Testis (tissue), 2 donors: ENCODE measurements at regions not wholly inside any gene's neighbourhood (a gene's known extent, or its start where the extent isn't known, plus 50 kb on each side); places are given as distances from the start of the nearest gene placed in this dataset.

Source experiments
- DNase-seq: peaks from one replicate; pipeline ENCODE4 v3.0.0-alpha.2; 2019
- H3K27ac ChIP-seq, 2 donors: fragments of 200-600 bp; sonication (generic); one replicate each; pipeline ENCODE4 v1.5.1; 2019
- H3K27me3 ChIP-seq: fragments of 200-600 bp; sonication (generic); one replicate; pipeline ENCODE4 v1.5.1; 2019
- H3K36me3 ChIP-seq: fragments of 200-600 bp; sonication (generic); one replicate; pipeline ENCODE4 v1.5.1; 2017; ENCODE audit warnings: low read depth; ENCODE audit errors: missing control alignments
- H3K4me1 ChIP-seq: fragments of 200-600 bp; sonication (generic); one replicate; pipeline ENCODE4 v1.5.1; 2019
- H3K4me3 ChIP-seq, 2 donors: fragments of 200-600 bp; sonication (generic); one replicate each; pipeline ENCODE4 v1.5.1; 2017 to 2019
- H3K9me3 ChIP-seq: fragments of 200-600 bp; sonication (generic); one replicate; pipeline ENCODE4 v1.5.1; 2017
- POLR2A ChIP-seq: fragments of 450-650 bp; IDR thresholded peaks from one replicate; pipeline ENCODE4 v1.6.1; 2017; ENCODE audit warnings: antibody characterized with exemption, mild to moderate bottlenecking, moderate library complexity
- WGBS, 2 donors: methylation state at CpG; one replicate each; pipeline ENCODE4 v1.1.5; 2018; 5-methylcytosine and 5-hydroxymethylcytosine counted together
- intact Hi-C: fragments of 100-400 bp; cut with DNase I; formaldehyde crosslinking; loops from one replicate; pipeline ENCODE4 v1.15.1; 2023; ENCODE audit warnings: low total_unique reads
- TF ChIP-seq, protein P1 (sequence below), 3 experiments: fragments of 450-650 bp in 2 of 3; fragments of 200-600 bp in 1 of 3; sonication (generic) in 1 of 3; IDR thresholded peaks; one replicate each; pipeline ENCODE4 v1.5.1; 2016 to 2019; ENCODE audit warnings: antibody characterized with exemption in 3 of 3, mild to moderate bottlenecking in 2 of 3, moderate library complexity in 1 of 3

DNA sequence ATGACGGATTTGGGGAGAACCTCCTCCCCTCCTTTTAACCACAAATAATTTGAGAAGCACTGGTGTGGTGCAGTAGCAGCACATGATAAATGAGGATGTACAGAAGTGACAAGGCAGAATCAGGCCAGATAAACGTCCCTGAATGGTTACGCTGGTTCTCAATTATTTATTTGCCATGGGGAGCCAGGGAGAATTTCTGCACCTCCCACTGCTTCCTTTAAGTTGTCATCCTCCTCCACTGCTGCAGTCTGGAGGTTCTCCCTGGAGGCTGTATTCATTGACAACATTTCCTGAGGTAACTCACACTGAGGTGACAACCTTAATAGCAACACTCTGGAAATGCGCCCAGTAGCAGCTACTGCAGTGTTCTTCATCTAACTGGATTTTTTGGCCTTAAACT is 308.9 kb upstream of the SLITRK1 start:
- no peaks in the 10 kb centered on the region for H3K27me3 ChIP-seq
- no peaks in the 10 kb centered on the region for H3K4me1 ChIP-seq
- DNase-seq: no peak
- H3K27ac ChIP-seq: no peak overlapping the region
- H3K4me3 ChIP-seq: no peak overlapping the region
- TF ChIP-seq POLR2A: no peak
- TF ChIP-seq, protein P1, sequence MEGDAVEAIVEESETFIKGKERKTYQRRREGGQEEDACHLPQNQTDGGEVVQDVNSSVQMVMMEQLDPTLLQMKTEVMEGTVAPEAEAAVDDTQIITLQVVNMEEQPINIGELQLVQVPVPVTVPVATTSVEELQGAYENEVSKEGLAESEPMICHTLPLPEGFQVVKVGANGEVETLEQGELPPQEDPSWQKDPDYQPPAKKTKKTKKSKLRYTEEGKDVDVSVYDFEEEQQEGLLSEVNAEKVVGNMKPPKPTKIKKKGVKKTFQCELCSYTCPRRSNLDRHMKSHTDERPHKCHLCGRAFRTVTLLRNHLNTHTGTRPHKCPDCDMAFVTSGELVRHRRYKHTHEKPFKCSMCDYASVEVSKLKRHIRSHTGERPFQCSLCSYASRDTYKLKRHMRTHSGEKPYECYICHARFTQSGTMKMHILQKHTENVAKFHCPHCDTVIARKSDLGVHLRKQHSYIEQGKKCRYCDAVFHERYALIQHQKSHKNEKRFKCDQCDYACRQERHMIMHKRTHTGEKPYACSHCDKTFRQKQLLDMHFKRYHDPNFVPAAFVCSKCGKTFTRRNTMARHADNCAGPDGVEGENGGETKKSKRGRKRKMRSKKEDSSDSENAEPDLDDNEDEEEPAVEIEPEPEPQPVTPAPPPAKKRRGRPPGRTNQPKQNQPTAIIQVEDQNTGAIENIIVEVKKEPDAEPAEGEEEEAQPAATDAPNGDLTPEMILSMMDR (IDR thresholded peaks at IDR 0.05): no peak
- H3K9me3 ChIP-seq: no peaks in the 10 kb centered on the region
- no peaks in the 10 kb centered on the region for H3K36me3 ChIP-seq
- intact Hi-C loops: no loop called here
- 73 to 80% methylated on average over 4 of the region's 4 CpGs for WGBS, 2 donors

DNA sequence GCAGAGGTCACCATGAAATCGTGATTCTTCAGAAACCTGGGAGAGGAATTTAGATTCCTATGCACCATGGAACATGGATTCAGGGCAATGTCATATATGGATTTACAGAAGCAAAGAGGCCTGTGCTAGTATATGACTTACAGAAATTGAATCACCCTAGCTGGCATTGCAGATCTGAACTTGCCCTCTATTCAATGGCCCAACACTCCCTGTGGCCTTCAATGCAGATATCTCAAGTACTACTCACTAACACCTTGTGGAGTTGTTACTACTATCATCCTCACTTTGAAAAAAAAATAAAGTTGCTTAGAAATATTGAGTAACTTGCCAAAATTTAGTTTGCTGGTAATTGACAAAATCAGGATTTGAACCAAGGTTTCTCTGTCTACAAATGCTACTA is 305.4 kb upstream of the SLITRK1 start:
- no peak for DNase-seq
- TF ChIP-seq POLR2A: no peak
- no peaks in the 10 kb centered on the region for H3K9me3 ChIP-seq
- intact Hi-C loops: no loop called here
- no peak overlapping the region for H3K27ac ChIP-seq
- WGBS, 2 donors: 94 to 97% methylated on average over 1 of the region's 1 CpG
- no peak overlapping the region for H3K4me3 ChIP-seq
- no peaks in the 10 kb centered on the region for H3K4me1 ChIP-seq
- no peaks in the 10 kb centered on the region for H3K36me3 ChIP-seq
- H3K27me3 ChIP-seq: no peaks in the 10 kb centered on the region

DNA sequence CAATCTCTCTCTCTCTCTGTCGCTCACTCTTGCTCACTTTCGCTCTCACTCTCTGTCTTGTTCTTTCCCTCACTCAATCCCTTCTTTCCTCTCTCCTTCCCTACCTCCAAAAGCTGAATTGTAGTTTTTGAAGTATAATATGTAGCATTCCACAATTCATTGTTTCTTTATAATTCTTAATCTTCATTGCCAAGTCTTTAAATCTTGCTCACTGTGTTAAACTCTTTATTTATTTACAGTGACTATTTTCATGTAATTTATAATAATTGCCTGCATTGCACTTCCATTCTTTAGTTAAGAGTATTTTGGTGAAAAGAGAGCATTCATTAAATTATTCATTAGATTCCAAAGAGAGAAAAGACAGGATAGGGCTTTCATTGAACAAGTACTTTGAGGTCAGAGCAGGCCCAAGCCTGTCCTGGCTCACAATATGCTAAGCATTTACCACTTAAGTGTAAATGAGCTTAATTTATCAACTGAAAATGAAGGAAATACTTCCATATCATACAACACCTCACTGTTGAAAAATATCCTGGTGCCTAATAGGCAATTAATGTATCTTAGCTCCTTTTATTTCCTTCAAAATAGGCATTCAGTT is 257.4 kb upstream of the SLITRK1 start:
- 92% methylated on average over 2 of the region's 2 CpGs for WGBS, 2 donors
- no peaks in the 10 kb centered on the region for H3K4me1 ChIP-seq
- intact Hi-C loops: no loop called here

DNA sequence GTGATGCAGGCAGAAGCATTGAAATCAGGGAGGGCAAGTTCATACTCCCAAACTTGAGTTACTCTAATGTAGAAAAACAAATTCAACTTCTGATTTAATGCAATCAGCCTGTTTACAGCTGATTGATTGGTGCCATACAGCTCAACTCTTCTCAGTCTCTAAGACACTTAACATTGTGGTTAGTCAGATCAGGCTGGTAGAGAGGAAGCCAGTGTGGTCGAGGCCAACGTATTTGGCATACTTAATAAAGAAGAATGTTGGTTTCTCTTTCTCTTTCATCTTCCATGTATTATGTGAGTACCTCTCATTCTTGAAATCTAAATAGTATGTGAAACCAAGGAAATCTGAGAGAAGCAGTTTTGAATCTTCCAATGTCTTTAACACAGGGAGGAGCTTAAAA is 255.0 kb upstream of the SLITRK1 start:
- Histone ChIP-seq H3K9me3 (no peaks in the 10 kb centered on the region), H3K36me3 (no peaks in the 10 kb centered on the region), H3K4me3 (no peak overlapping the region), H3K4me1 (no peaks in the 10 kb centered on the region), H3K27ac (no peak overlapping the region), H3K27me3 (no peaks in the 10 kb centered on the region)
- no peak for DNase-seq
- intact Hi-C loops: no loop called here
- TF ChIP-seq POLR2A: no peak
- TF ChIP-seq, protein P1 (IDR thresholded peaks at IDR 0.05): no peak
- WGBS, 2 donors: 74 to 81% methylated on average over 2 of the region's 2 CpGs

More for the DNA sequence above, 257.4 kb upstream of the SLITRK1 start:
- no peak for DNase-seq
- H3K27ac ChIP-seq: no peak overlapping the region
- H3K27me3 ChIP-seq: no peaks in the 10 kb centered on the region
- no peak for TF ChIP-seq POLR2A
- TF ChIP-seq, protein P1 (IDR thresholded peaks at IDR 0.05): no peak
- no peaks in the 10 kb centered on the region for H3K9me3 ChIP-seq
- H3K36me3 ChIP-seq: no peaks in the 10 kb centered on the region
- H3K4me3 ChIP-seq: no peak overlapping the region

DNA sequence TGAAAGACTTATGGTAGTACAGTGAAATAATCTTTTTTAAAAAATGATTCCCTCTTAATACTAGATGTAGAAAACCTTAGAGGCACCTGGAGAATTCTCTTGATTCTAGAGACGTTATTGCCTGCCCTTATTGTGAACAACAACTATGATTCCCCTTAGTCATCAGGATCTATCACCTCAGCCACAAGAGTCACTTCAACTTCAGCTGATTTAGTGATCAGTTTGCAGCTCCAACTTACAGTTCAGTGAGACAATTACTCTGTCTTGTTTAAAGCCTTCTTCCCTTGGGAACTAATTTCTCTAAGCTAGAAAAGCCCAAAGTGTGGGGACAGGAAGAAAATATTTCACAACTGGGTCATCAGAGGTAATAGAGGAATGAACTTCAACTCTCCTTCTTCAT is 254.3 kb upstream of the SLITRK1 start:
- TF ChIP-seq, protein P1 (IDR thresholded peaks at IDR 0.05): no peak
- no peak for TF ChIP-seq POLR2A
- Histone ChIP-seq H3K4me3 (no peak overlapping the region), H3K4me1 (no peaks in the 10 kb centered on the region), H3K9me3 (no peaks in the 10 kb centered on the region), H3K27ac (no peak overlapping the region), H3K36me3 (no peaks in the 10 kb centered on the region), H3K27me3 (no peaks in the 10 kb centered on the region)
- no peak for DNase-seq
- 76 to 83% methylated on average over 1 of the region's 1 CpG for WGBS, 2 donors
- intact Hi-C loops: no loop called here
